22Rv1 (cell line): ENCODE measurements at regions not wholly inside any gene's neighbourhood (a gene's known extent, or its start where the extent isn't known, plus 50 kb on each side); places are given as distances from the start of the nearest gene placed in this dataset.

Source experiments
- H3K27ac ChIP-seq: fragments of 450-650 bp; 2 replicates; pipeline ENCODE4 v1.5.1; 2017
- CTCF ChIP-seq: fragments of 450-650 bp; IDR thresholded peaks from 2 replicates; pipeline ENCODE4 v1.5.1; 2017; ENCODE audit warnings: mild to moderate bottlenecking
- ZFX ChIP-seq: fragments of 450-650 bp; IDR thresholded peaks from 2 replicates; pipeline ENCODE4 v1.6.1; 2017; ENCODE audit warnings: antibody characterized with exemption, borderline replicate concordance

GRCh38 chr16:85995541-85996423, 96.8 kb downstream of the IRF8 start:
- TF ChIP-seq CTCF (no peak), ZFX (no peak)
- H3K27ac ChIP-seq = no peak overlapping the region

GRCh38 chr16:85996843-85997242, 97.9 kb downstream of the IRF8 start:
- H3K27ac ChIP-seq = no peak overlapping the region
- no peak for TF ChIP-seq CTCF
- TF ChIP-seq ZFX = no peak

- TF ChIP-seq CTCF (no peak), ZFX (no peak)
- no peak overlapping the region for H3K27ac ChIP-seq
Observed at GRCh38 chr16:85998171-85998867, 99.4 kb downstream of the IRF8 start.

- no peak overlapping the region for H3K27ac ChIP-seq
- TF ChIP-seq ZFX (no peak), CTCF (no peak)
Observed at GRCh38 chr16:85998868-85999729, 100.1 kb downstream of the IRF8 start.

- no peak overlapping the region for H3K27ac ChIP-seq
- TF ChIP-seq CTCF (no peak), ZFX (no peak)
Observed at GRCh38 chr16:85999778-86000177, 100.8 kb downstream of the IRF8 start.

- H3K27ac ChIP-seq = no peak overlapping the region
- TF ChIP-seq CTCF (no peak), ZFX (no peak)
Observed at GRCh38 chr16:86002178-86002900, 103.4 kb downstream of the IRF8 start.
